ENCODE measurements at regions not wholly inside any gene's neighbourhood (a gene's known extent, or its start where the extent isn't known, plus 50 kb on each side); places are given as distances from the start of the nearest gene placed in this dataset.

DNA sequence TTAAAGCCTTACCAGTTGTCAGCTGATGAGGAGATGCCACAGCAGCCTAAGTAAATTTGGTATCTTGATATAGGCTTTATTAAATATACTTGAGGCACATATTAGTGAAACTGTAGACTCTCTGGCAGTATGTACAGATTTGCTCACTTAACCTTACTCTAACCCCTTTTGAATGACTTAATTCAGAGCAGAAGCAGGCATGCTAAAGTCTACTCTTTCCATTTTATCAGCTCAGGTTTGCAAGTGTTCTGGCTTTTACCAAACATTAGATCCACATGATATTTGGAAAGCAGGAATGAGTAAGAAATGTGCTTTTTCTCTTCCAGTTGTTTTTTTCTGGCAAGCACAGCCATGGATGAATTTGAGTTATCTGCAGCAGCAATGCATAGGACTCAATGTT lies 541.0 kb upstream of the PCDH9 start:
- TF ChIP-seq, protein P1, sequence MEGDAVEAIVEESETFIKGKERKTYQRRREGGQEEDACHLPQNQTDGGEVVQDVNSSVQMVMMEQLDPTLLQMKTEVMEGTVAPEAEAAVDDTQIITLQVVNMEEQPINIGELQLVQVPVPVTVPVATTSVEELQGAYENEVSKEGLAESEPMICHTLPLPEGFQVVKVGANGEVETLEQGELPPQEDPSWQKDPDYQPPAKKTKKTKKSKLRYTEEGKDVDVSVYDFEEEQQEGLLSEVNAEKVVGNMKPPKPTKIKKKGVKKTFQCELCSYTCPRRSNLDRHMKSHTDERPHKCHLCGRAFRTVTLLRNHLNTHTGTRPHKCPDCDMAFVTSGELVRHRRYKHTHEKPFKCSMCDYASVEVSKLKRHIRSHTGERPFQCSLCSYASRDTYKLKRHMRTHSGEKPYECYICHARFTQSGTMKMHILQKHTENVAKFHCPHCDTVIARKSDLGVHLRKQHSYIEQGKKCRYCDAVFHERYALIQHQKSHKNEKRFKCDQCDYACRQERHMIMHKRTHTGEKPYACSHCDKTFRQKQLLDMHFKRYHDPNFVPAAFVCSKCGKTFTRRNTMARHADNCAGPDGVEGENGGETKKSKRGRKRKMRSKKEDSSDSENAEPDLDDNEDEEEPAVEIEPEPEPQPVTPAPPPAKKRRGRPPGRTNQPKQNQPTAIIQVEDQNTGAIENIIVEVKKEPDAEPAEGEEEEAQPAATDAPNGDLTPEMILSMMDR (conservative IDR thresholded peaks at IDR 0.05 in 1 of 2, IDR thresholded peaks at IDR 0.05 in 1 of 2; ENCODE audit: low read depth in 1 of 2, low read length in 2 of 2): no peak
- no peak for TF ChIP-seq EZH2 (IDR thresholded peaks at IDR 0.05; ENCODE audit: low read length, missing control alignments)

Data from fibroblast of lung (primary cell).